H1 (cell line): ENCODE measurements at regions not wholly inside any gene's neighbourhood (a gene's known extent, or its start where the extent isn't known, plus 50 kb on each side); places are given as distances from the start of the nearest gene placed in this dataset.

Experiments
- CTCF ChIA-PET: fragments of 300-600 bp; sonication (Branson Sonifier 250); formaldehyde crosslinking; loops from one replicate; lab custom pipeline; 2021; ENCODE audit not compliant: partially characterized antibody; lab: Charles Lee
- POLR2A ChIA-PET: fragments of 300-600 bp; sonication (Branson Sonifier 250); formaldehyde crosslinking; loops from one replicate; lab custom pipeline; 2021; ENCODE audit warnings: inconsistent platforms; ENCODE audit not compliant: partially characterized antibody; lab: Charles Lee
- DNase-seq, 2 experiments: peaks; one replicate each; pipeline versions ENCODE4 v3.0.0 to v3.0.0-alpha.2; 2010 to 2022; ENCODE audit warnings: low spot score in 2 of 2, low read depth in 1 of 2, mixed read lengths in 1 of 2
- FAIRE-seq: peaks from 2 replicates; lab custom pipeline; 2011; peaks lifted over from hg19 to GRCh38; lab: Jason Lieb, UNC
- H2AFZ ChIP-seq: 2 replicates; pipeline ENCODE4 v1.8.1; 2012; ENCODE audit warnings: low read length, inconsistent platforms
- H2AK5ac ChIP-seq: 2 replicates; pipeline ENCODE4 v1.6.1; 2013; ENCODE audit warnings: low read depth, low read length
- H2BK120ac ChIP-seq: replicated peaks from 2 replicates; pipeline ENCODE3; 2013; ENCODE audit warnings: low read depth, low read length, inconsistent platforms
- H2BK12ac ChIP-seq: 2 replicates; pipeline ENCODE4 v1.6.1; 2013; ENCODE audit warnings: low read depth, low read length
- H2BK15ac ChIP-seq: 2 replicates; pipeline ENCODE4 v1.6.1; 2013; ENCODE audit warnings: low read length
- H2BK20ac ChIP-seq: 2 replicates; pipeline ENCODE4 v1.6.1; 2013; ENCODE audit warnings: low read length
- H2BK5ac ChIP-seq: 2 replicates; pipeline ENCODE4 v1.6.1; 2013; ENCODE audit warnings: low read depth, low read length
- H3K14ac ChIP-seq: 2 replicates; pipeline ENCODE4 v1.6.1; 2013; ENCODE audit warnings: inconsistent platforms; ENCODE audit not compliant: insufficient read length
- H3K18ac ChIP-seq: 2 replicates; pipeline ENCODE4 v1.6.1; 2013; ENCODE audit warnings: low read length; ENCODE audit errors: extremely low read depth
- H3K23ac ChIP-seq: 2 replicates; pipeline ENCODE4 v1.6.1; 2013; ENCODE audit warnings: inconsistent platforms; ENCODE audit not compliant: insufficient read length
- H3K23me2 ChIP-seq: 2 replicates; pipeline ENCODE4 v1.6.1; 2013; ENCODE audit warnings: low read depth, low read length
- H3K27ac ChIP-seq: 2 replicates; pipeline ENCODE4 v1.6.1; 2011; ENCODE audit warnings: low read depth, low read length, inconsistent platforms
- H3K27me3 ChIP-seq, 4 experiments: replicated peaks in 1 of 4; 1 replicate in 1 of 4; 2 replicates in 3 of 4; pipeline versions ENCODE4 v1.6.1 to v1.8.1; 2011 to 2013; ENCODE audit warnings: low read length in 3 of 4, mild to moderate bottlenecking in 3 of 4, inconsistent platforms in 2 of 4, mixed read lengths in 2 of 4, moderate library complexity in 1 of 4; ENCODE audit not compliant: control insufficient read depth in 3 of 4, insufficient read depth in 3 of 4; ENCODE audit errors: extremely low read depth in 1 of 4
- H3K36me3 ChIP-seq, 4 experiments: 2 replicates each; pipeline versions ENCODE4 v1.6.1 to v1.8.1; 2011 to 2013; ENCODE audit warnings: mild to moderate bottlenecking in 4 of 4, low read length in 3 of 4, moderate library complexity in 2 of 4, control low read depth in 1 of 4, inconsistent platforms in 1 of 4; ENCODE audit not compliant: insufficient read depth in 4 of 4, control insufficient read depth in 2 of 4
- H3K4ac ChIP-seq: replicated peaks from 2 replicates; pipeline ENCODE3; 2013; ENCODE audit warnings: low read length, low read depth, mixed read lengths, inconsistent platforms; ENCODE audit not compliant: insufficient read length
- H3K4me1 ChIP-seq, 4 experiments: replicated peaks in 1 of 4; 1 replicate in 1 of 4; 2 replicates in 3 of 4; pipeline versions ENCODE4 v1.6.1 to v1.8.1; 2011 to 2013; ENCODE audit warnings: low read length in 3 of 4, inconsistent platforms in 2 of 4, mixed read lengths in 1 of 4; ENCODE audit not compliant: insufficient read depth in 4 of 4, control insufficient read depth in 3 of 4
- H3K4me2 ChIP-seq, 2 experiments: 2 replicates each; pipeline versions ENCODE4 v1.6.1 to v1.8.1; 2011 to 2013; ENCODE audit warnings: low read depth in 2 of 2, low read length in 2 of 2, control low read depth in 1 of 2, inconsistent platforms in 1 of 2, mild to moderate bottlenecking in 1 of 2; ENCODE audit not compliant: insufficient read depth in 1 of 2
- H3K4me3 ChIP-seq, 4 experiments: fragments of 200-600, 300-600 bp in 1 of 4; sonication (generic), shearing (Covaris generic), sonication (Bioruptor Twin) in 1 of 4; 2 replicates each; pipeline versions ENCODE4 v1.5.1 to v1.8.1; 2011 to 2016; ENCODE audit warnings: low read length in 4 of 4, low read depth in 3 of 4, control low read depth in 2 of 4, inconsistent platforms in 2 of 4, mild to moderate bottlenecking in 2 of 4, mixed read lengths in 1 of 4, moderate library complexity in 1 of 4; ENCODE audit not compliant: insufficient read depth in 2 of 4; ENCODE audit errors: extremely low read depth in 1 of 4
- H3K56ac ChIP-seq: replicated peaks from 2 replicates; pipeline ENCODE3; 2013; ENCODE audit warnings: low read depth, mild to moderate bottlenecking, mixed read lengths, low read length, inconsistent platforms; ENCODE audit not compliant: insufficient read length
- H3K79me1 ChIP-seq: 2 replicates; pipeline ENCODE4 v1.6.1; 2013; ENCODE audit warnings: low read depth, low read length, control low read depth
- H3K79me2 ChIP-seq, 2 experiments: 2 replicates each; pipeline versions ENCODE4 v1.6.1 to v1.8.1; 2012 to 2013; ENCODE audit warnings: low read length in 2 of 2, mild to moderate bottlenecking in 2 of 2, inconsistent platforms in 1 of 2; ENCODE audit not compliant: insufficient read depth in 2 of 2, control insufficient read depth in 1 of 2
- H3K9ac ChIP-seq, 4 experiments: replicated peaks in 1 of 4; 1 replicate in 1 of 4; 2 replicates in 3 of 4; pipeline versions ENCODE4 v1.6.1 to v1.8.1; 2011 to 2013; ENCODE audit warnings: low read depth in 3 of 4, low read length in 3 of 4, control low read depth in 2 of 4, mild to moderate bottlenecking in 2 of 4, moderate library complexity in 2 of 4, inconsistent platforms in 1 of 4; ENCODE audit errors: extremely low read depth in 1 of 4
- H3K9me3 ChIP-seq, 2 experiments: 2 replicates each; pipeline versions ENCODE4 v1.6.1 to v1.8.1; 2012 to 2013; ENCODE audit warnings: mild to moderate bottlenecking in 2 of 2, moderate library complexity in 2 of 2, control low read depth in 1 of 2, inconsistent platforms in 1 of 2, low read depth in 1 of 2, low read length in 1 of 2, mixed read lengths in 1 of 2; ENCODE audit not compliant: insufficient read depth in 2 of 2
- H4K20me1 ChIP-seq, 2 experiments: replicated peaks in 1 of 2; 2 replicates each; pipeline versions ENCODE3 to v1.8.1; 2011 to 2013; ENCODE audit warnings: inconsistent platforms in 2 of 2, low read length in 2 of 2, mild to moderate bottlenecking in 1 of 2; ENCODE audit not compliant: insufficient read depth in 2 of 2, control insufficient read depth in 1 of 2
- H4K5ac ChIP-seq: 2 replicates; pipeline ENCODE4 v1.6.1; 2013; ENCODE audit warnings: low read length, low read depth, mixed read lengths, inconsistent platforms; ENCODE audit not compliant: insufficient read length
- H4K8ac ChIP-seq: 2 replicates; pipeline ENCODE4 v1.8.0; 2013; ENCODE audit warnings: mild to moderate bottlenecking, moderate library complexity, low read length, inconsistent platforms; ENCODE audit not compliant: insufficient read depth; ENCODE audit errors: extremely low read depth
- H4K91ac ChIP-seq: replicated peaks from 2 replicates; pipeline ENCODE3; 2013; ENCODE audit warnings: low read length, mixed read lengths, inconsistent platforms; ENCODE audit not compliant: insufficient read length
- BCL11A ChIP-seq, 2 experiments: IDR thresholded peaks; one replicate each; pipeline ENCODE4 v1.6.1; 2011; ENCODE audit warnings: low read depth in 2 of 2, low read length in 2 of 2, mild to moderate bottlenecking in 2 of 2
- BRCA1 ChIP-seq: IDR thresholded peaks from 2 replicates; pipeline ENCODE4 v1.6.1; 2012; ENCODE audit warnings: low read depth, low read length, improper control_type of control experiment
- E2F6 ChIP-seq: IDR thresholded peaks from 2 replicates; pipeline ENCODE4 v1.6.1; 2012; ENCODE audit warnings: inconsistent platforms
- EZH2 ChIP-seq: fragments of 200-600 bp; sonication (generic); IDR thresholded peaks from 2 replicates; pipeline ENCODE4 v1.7.1; 2012; ENCODE audit warnings: low read depth, mild to moderate bottlenecking, moderate library complexity, low read length, inconsistent platforms; ENCODE audit not compliant: severe bottlenecking
- JUN ChIP-seq: IDR thresholded peaks from 2 replicates; pipeline ENCODE4 v1.6.1; 2011; ENCODE audit warnings: low read depth, mild to moderate bottlenecking, improper control_type of control experiment, low read length
- JUND ChIP-seq: IDR thresholded peaks from 2 replicates; pipeline ENCODE4 v1.6.1; 2011; ENCODE audit warnings: mild to moderate bottlenecking, improper control_type of control experiment, low read length
- MAFK ChIP-seq: IDR thresholded peaks from 2 replicates; pipeline ENCODE4 v1.6.1; 2012; ENCODE audit warnings: low read depth, mild to moderate bottlenecking, improper control_type of control experiment, low read length
- RFX5 ChIP-seq: IDR thresholded peaks from 2 replicates; pipeline ENCODE4 v1.6.1; 2011; ENCODE audit warnings: low read depth, low read length, improper control_type of control experiment, borderline replicate concordance
- SIRT6 ChIP-seq: IDR thresholded peaks from one replicate; pipeline ENCODE4 v1.7.1; 2012; ENCODE audit warnings: low read length, inconsistent platforms
- SIX5 ChIP-seq: IDR thresholded peaks from 2 replicates; pipeline ENCODE4 v1.6.1; 2011; ENCODE audit warnings: mild to moderate bottlenecking, low read depth, low read length
- TEAD4 ChIP-seq: IDR thresholded peaks from 2 replicates; pipeline ENCODE4 v1.6.1; 2012; ENCODE audit warnings: low read depth, low read length, inconsistent platforms, mixed read lengths
- WGBS, 2 experiments: shearing (Covaris generic) in 1 of 2; methylation state at CpG; one replicate each; pipeline versions ENCODE4 v1.1.6 to v1.1.7; 2013 to 2015; ENCODE audit warnings: low lambda C conversion rate in 2 of 2, mixed read lengths in 2 of 2, inconsistent platforms in 1 of 2, low coverage in 1 of 2, missing lambda C conversion rate in 1 of 2; ENCODE audit not compliant: insufficient replicate concordance in 2 of 2, insufficient coverage in 1 of 2, insufficient read length in 1 of 2; ENCODE audit errors: extremely low coverage in 1 of 2, missing lambda C conversion rate in 1 of 2; 5-methylcytosine and 5-hydroxymethylcytosine counted together

- H2BK12ac ChIP-seq, result no peak overlapping the region
- H3K36me3 ChIP-seq, result no peaks in the 10 kb centered on the region
- H3K27ac ChIP-seq, result no peak overlapping the region
- no peak overlapping the region for H2AK5ac ChIP-seq
- no peaks in the 10 kb centered on the region for H3K9me3 ChIP-seq
- peaks cover 0 to 2% (median 0%) of the 10 kb centered on the region in 4 experiments; a peak in 1 of 7 replicates for H3K4me1 ChIP-seq
- H4K91ac ChIP-seq, result no peak overlapping the region
- H3K14ac ChIP-seq, result no peak overlapping the region
- H2BK20ac ChIP-seq, result no peak overlapping the region
- 79% methylated on average over 5 of the region's 7 CpGs; no CpG with 5 or more reads in 1 of the 2 experiments for WGBS, 2 experiments
- no peak overlapping the region for H3K23ac ChIP-seq
- no peak overlapping the region for H3K56ac ChIP-seq
- no peaks in the 10 kb centered on the region for H4K20me1 ChIP-seq
- H4K8ac ChIP-seq, result no peak overlapping the region
- H3K27me3 ChIP-seq, result no peaks in the 10 kb centered on the region
- ChIA-PET CTCF (no interaction called here), POLR2A (no interaction called here)
- H3K79me1 ChIP-seq, result no peaks in the 10 kb centered on the region
- no peak overlapping the region for H3K9ac ChIP-seq
- no peak overlapping the region for H3K4me2 ChIP-seq
- H3K4me3 ChIP-seq, result no peak overlapping the region
- H3K4ac ChIP-seq, result no peak overlapping the region
- DNase-seq, result no peak
- no peak overlapping the region for H2AFZ ChIP-seq
- no peak overlapping the region for H2BK15ac ChIP-seq
- H4K5ac ChIP-seq, result no peak overlapping the region
- H3K23me2 ChIP-seq, result peaks cover 3% of the 10 kb centered on the region; the same call in 1 of the 2 replicates
- H2BK5ac ChIP-seq, result no peak overlapping the region
- H2BK120ac ChIP-seq, result no peak overlapping the region
- FAIRE-seq, result no peak
- no peaks in the 10 kb centered on the region for H3K79me2 ChIP-seq
- H3K18ac ChIP-seq, result no peak overlapping the region
- no peak for TF ChIP-seq SIRT6
- TF ChIP-seq MAFK, result no peak
- no peak for TF ChIP-seq RFX5
- TF ChIP-seq BCL11A (IDR thresholded peaks at IDR 0.05; ENCODE audit: low read depth in 2 of 2, low read length in 2 of 2), result no peak
- no peak for TF ChIP-seq E2F6
- no peak for TF ChIP-seq BRCA1
- no peak for TF ChIP-seq EZH2
- no peak for TF ChIP-seq JUND
- no peak for TF ChIP-seq SIX5
- TF ChIP-seq TEAD4, result no peak
- no peak for TF ChIP-seq JUN
Measured at GRCh38 chr21:31802331-31802730, 70.4 kb upstream of the SCAF4 start.
